ENCODE measurements at regions not wholly inside any gene's neighbourhood (a gene's known extent, or its start where the extent isn't known, plus 50 kb on each side); places are given as distances from the start of the nearest gene placed in this dataset.

GRCh38 chrX:147637190-147637589 lies 274.5 kb upstream of the FMR1 start:
- no peak for FAIRE-seq
- 84 to 91% (median 90%) methylated on average over 7 of the region's 7 CpGs for WGBS, 3 donors

GRCh38 chrX:147646949-147647723 lies 264.6 kb upstream of the FMR1 start:
- DNase-seq (no peak), FAIRE-seq (no peak)
- 60 to 80% (median 73%) methylated on average over 4 of the region's 4 CpGs for WGBS, 3 donors
- Histone ChIP-seq H3K27me3 (ENCODE audit: control insufficient read depth in 3 of 3, insufficient read depth in 3 of 3, low read length in 3 of 3) (no peaks in the 10 kb centered on the region), H3K36me3 (ENCODE audit: control insufficient read depth in 3 of 3, insufficient read depth in 2 of 3, low read depth in 1 of 3, low read length in 3 of 3) (no peaks in the 10 kb centered on the region), H3K27ac (ENCODE audit: low read depth in 1 of 3, low read length in 2 of 3) (no peak overlapping the region), H3K9me3 (ENCODE audit: control insufficient read depth in 2 of 2, insufficient read depth in 1 of 2, low read depth in 1 of 2, low read length in 1 of 2) (no peaks in the 10 kb centered on the region), H3K4me3 (ENCODE audit: low read depth in 1 of 3, low read length in 3 of 3) (no peak overlapping the region), H3K4me1 (ENCODE audit: control insufficient read depth in 3 of 3, insufficient read depth in 2 of 3, low read depth in 1 of 3, low read length in 2 of 3) (no peaks in the 10 kb centered on the region)

More at GRCh38 chrX:147637190-147637589, 274.5 kb upstream of the FMR1 start:
- Histone ChIP-seq H3K27me3 (ENCODE audit: control insufficient read depth in 3 of 3, insufficient read depth in 3 of 3, low read length in 3 of 3) (no peaks in the 10 kb centered on the region), H3K4me1 (ENCODE audit: control insufficient read depth in 3 of 3, insufficient read depth in 2 of 3, low read depth in 1 of 3, low read length in 2 of 3) (no peaks in the 10 kb centered on the region), H3K27ac (ENCODE audit: low read depth in 1 of 3, low read length in 2 of 3) (no peak overlapping the region), H3K9me3 (ENCODE audit: control insufficient read depth in 2 of 2, insufficient read depth in 1 of 2, low read depth in 1 of 2, low read length in 1 of 2) (no peaks in the 10 kb centered on the region), H3K36me3 (ENCODE audit: control insufficient read depth in 3 of 3, insufficient read depth in 2 of 3, low read depth in 1 of 3, low read length in 3 of 3) (no peaks in the 10 kb centered on the region), H3K4me3 (ENCODE audit: low read depth in 1 of 3, low read length in 3 of 3) (no peak overlapping the region)
- DNase-seq = no peak

GRCh38 chrX:147675819-147676218 lies 235.9 kb upstream of the FMR1 start:
- no peak for DNase-seq

GRCh38 chrX:147679356-147680005 lies 232.2 kb upstream of the FMR1 start:
- no peak for FAIRE-seq
- no peaks in the 10 kb centered on the region for H3K9me3 ChIP-seq (ENCODE audit: control insufficient read depth in 2 of 2, insufficient read depth in 1 of 2, low read depth in 1 of 2, low read length in 1 of 2)
- WGBS, 3 donors = 54 to 78% (median 62%) methylated on average over 5 of the region's 5 CpGs

More at GRCh38 chrX:147675819-147676218, 235.9 kb upstream of the FMR1 start:
- no peaks in the 10 kb centered on the region for H3K27me3 ChIP-seq (ENCODE audit: control insufficient read depth in 3 of 3, insufficient read depth in 3 of 3, low read length in 3 of 3)
- no peaks in the 10 kb centered on the region for H3K9me3 ChIP-seq (ENCODE audit: control insufficient read depth in 2 of 2, insufficient read depth in 1 of 2, low read depth in 1 of 2, low read length in 1 of 2)
- 92 to 94% (median 92%) methylated on average over 2 of the region's 2 CpGs for WGBS, 3 donors
- no peaks in the 10 kb centered on the region for H3K4me1 ChIP-seq (ENCODE audit: control insufficient read depth in 3 of 3, insufficient read depth in 2 of 3, low read depth in 1 of 3, low read length in 2 of 3)
- no peak overlapping the region for H3K4me3 ChIP-seq (ENCODE audit: low read depth in 1 of 3, low read length in 3 of 3)
- no peak for FAIRE-seq
- no peak overlapping the region for H3K27ac ChIP-seq (ENCODE audit: low read depth in 1 of 3, low read length in 2 of 3)
- H3K36me3 ChIP-seq (ENCODE audit: control insufficient read depth in 3 of 3, insufficient read depth in 2 of 3, low read depth in 1 of 3, low read length in 3 of 3) = no peaks in the 10 kb centered on the region

GRCh38 chrX:147680251-147680650 lies 231.5 kb upstream of the FMR1 start:
- Histone ChIP-seq H3K4me3 (ENCODE audit: low read depth in 1 of 3, low read length in 3 of 3) (no peak overlapping the region), H3K27ac (ENCODE audit: low read depth in 1 of 3, low read length in 2 of 3) (no peak overlapping the region), H3K36me3 (ENCODE audit: control insufficient read depth in 3 of 3, insufficient read depth in 2 of 3, low read depth in 1 of 3, low read length in 3 of 3) (no peaks in the 10 kb centered on the region), H3K4me1 (ENCODE audit: control insufficient read depth in 3 of 3, insufficient read depth in 2 of 3, low read depth in 1 of 3, low read length in 2 of 3) (no peaks in the 10 kb centered on the region), H3K27me3 (ENCODE audit: control insufficient read depth in 3 of 3, insufficient read depth in 3 of 3, low read length in 3 of 3) (no peaks in the 10 kb centered on the region), H3K9me3 (ENCODE audit: control insufficient read depth in 2 of 2, insufficient read depth in 1 of 2, low read depth in 1 of 2, low read length in 1 of 2) (no peaks in the 10 kb centered on the region)
- WGBS, 3 donors = 53 to 74% (median 61%) methylated on average over 4 of the region's 4 CpGs
- DNase-seq (no peak), FAIRE-seq (no peak)

More at GRCh38 chrX:147679356-147680005, 232.2 kb upstream of the FMR1 start:
- no peak overlapping the region for H3K4me3 ChIP-seq (ENCODE audit: low read depth in 1 of 3, low read length in 3 of 3)
- no peaks in the 10 kb centered on the region for H3K4me1 ChIP-seq (ENCODE audit: control insufficient read depth in 3 of 3, insufficient read depth in 2 of 3, low read depth in 1 of 3, low read length in 2 of 3)
- no peak overlapping the region for H3K27ac ChIP-seq (ENCODE audit: low read depth in 1 of 3, low read length in 2 of 3)
- no peaks in the 10 kb centered on the region for H3K27me3 ChIP-seq (ENCODE audit: control insufficient read depth in 3 of 3, insufficient read depth in 3 of 3, low read length in 3 of 3)
- DNase-seq = no peak
- no peaks in the 10 kb centered on the region for H3K36me3 ChIP-seq (ENCODE audit: control insufficient read depth in 3 of 3, insufficient read depth in 2 of 3, low read depth in 1 of 3, low read length in 3 of 3)

- FAIRE-seq = no peak
Measured at GRCh38 chrX:147693511-147693910, 218.2 kb upstream of the FMR1 start.

GRCh38 chrX:147699061-147699460 lies 212.7 kb upstream of the FMR1 start:
- FAIRE-seq = peak; percentile 82
- no peaks in the 10 kb centered on the region for H3K36me3 ChIP-seq (ENCODE audit: control insufficient read depth in 3 of 3, insufficient read depth in 2 of 3, low read depth in 1 of 3, low read length in 3 of 3)
- H3K4me3 ChIP-seq (ENCODE audit: low read depth in 1 of 3, low read length in 3 of 3) = no peak overlapping the region
- no peaks in the 10 kb centered on the region for H3K4me1 ChIP-seq (ENCODE audit: control insufficient read depth in 3 of 3, insufficient read depth in 2 of 3, low read depth in 1 of 3, low read length in 2 of 3)
- no peaks in the 10 kb centered on the region for H3K27me3 ChIP-seq (ENCODE audit: control insufficient read depth in 3 of 3, insufficient read depth in 3 of 3, low read length in 3 of 3)
- no peak for DNase-seq
- WGBS, 3 donors = 20 to 37% (median 21%) methylated on average over 2 of the region's 2 CpGs
- H3K9me3 ChIP-seq (ENCODE audit: control insufficient read depth in 2 of 2, insufficient read depth in 1 of 2, low read depth in 1 of 2, low read length in 1 of 2) = no peaks in the 10 kb centered on the region
- H3K27ac ChIP-seq (ENCODE audit: low read depth in 1 of 3, low read length in 2 of 3) = no peak overlapping the region

More at GRCh38 chrX:147693511-147693910, 218.2 kb upstream of the FMR1 start:
- Histone ChIP-seq H3K9me3 (ENCODE audit: control insufficient read depth in 2 of 2, insufficient read depth in 1 of 2, low read depth in 1 of 2, low read length in 1 of 2) (peaks cover 0 to 6% of the 10 kb centered on the region in 2 donors), H3K27me3 (ENCODE audit: control insufficient read depth in 3 of 3, insufficient read depth in 3 of 3, low read length in 3 of 3) (no peaks in the 10 kb centered on the region), H3K4me3 (ENCODE audit: low read depth in 1 of 3, low read length in 3 of 3) (no peak overlapping the region), H3K36me3 (ENCODE audit: control insufficient read depth in 3 of 3, insufficient read depth in 2 of 3, low read depth in 1 of 3, low read length in 3 of 3) (no peaks in the 10 kb centered on the region), H3K4me1 (ENCODE audit: control insufficient read depth in 3 of 3, insufficient read depth in 2 of 3, low read depth in 1 of 3, low read length in 2 of 3) (no peaks in the 10 kb centered on the region), H3K27ac (ENCODE audit: low read depth in 1 of 3, low read length in 2 of 3) (no peak overlapping the region)
- WGBS, 3 donors = 48 to 93% (median 61%) methylated on average over 1 to 2 of the region's 2 CpGs
- DNase-seq = no peak

- no peak for DNase-seq
- H3K27me3 ChIP-seq (ENCODE audit: control insufficient read depth in 3 of 3, insufficient read depth in 3 of 3, low read length in 3 of 3) = no peaks in the 10 kb centered on the region
- H3K4me1 ChIP-seq (ENCODE audit: control insufficient read depth in 3 of 3, insufficient read depth in 2 of 3, low read depth in 1 of 3, low read length in 2 of 3) = no peaks in the 10 kb centered on the region
- H3K4me3 ChIP-seq (ENCODE audit: low read depth in 1 of 3, low read length in 3 of 3) = no peak overlapping the region
- H3K36me3 ChIP-seq (ENCODE audit: control insufficient read depth in 3 of 3, insufficient read depth in 2 of 3, low read depth in 1 of 3, low read length in 3 of 3) = no peaks in the 10 kb centered on the region
- H3K9me3 ChIP-seq (ENCODE audit: control insufficient read depth in 2 of 2, insufficient read depth in 1 of 2, low read depth in 1 of 2, low read length in 1 of 2) = no peaks in the 10 kb centered on the region
- no peak for FAIRE-seq
- H3K27ac ChIP-seq (ENCODE audit: low read depth in 1 of 3, low read length in 2 of 3) = no peak overlapping the region
- WGBS, 3 donors = 51 to 67% (median 51%) methylated on average over 2 of the region's 2 CpGs
Measured at GRCh38 chrX:147710301-147710700, 201.4 kb upstream of the FMR1 start.
